ENCODE measurements at regions not wholly inside any gene's neighbourhood (a gene's known extent, or its start where the extent isn't known, plus 50 kb on each side); places are given as distances from the start of the nearest gene placed in this dataset.
"Not testable (repeated sequence)": the region's sequence is repeated elsewhere in the genome, so short reads cannot be mapped to it uniquely, and the experiment has no call there.

- no TSS peak for BruUV-seq (replicated peaks)
- ChIA-PET CTCF (no interaction called here), POLR2A (no interaction called here)
- H3K4me1 ChIP-seq (ENCODE audit: control insufficient read depth, extremely low read depth, insufficient read depth, low read length) = no peaks in the 10 kb centered on the region
- H3K9ac ChIP-seq (replicated peaks; ENCODE audit: extremely low read depth, insufficient read depth, low read length) = no peak overlapping the region
- DNase-seq (ENCODE audit: low read depth, low spot score) (no peak), FAIRE-seq (no peak)
- no peaks in the 10 kb centered on the region for H3K9me1 ChIP-seq (replicated peaks; ENCODE audit: control insufficient read depth, extremely low read depth, insufficient read depth, low read length)
- no peaks in the 10 kb centered on the region for H3K9me3 ChIP-seq (replicated peaks; ENCODE audit: control insufficient read depth, insufficient read depth, low read length)
- H3K27ac ChIP-seq (ENCODE audit: insufficient read depth, low read depth, low read length) = no peak overlapping the region
- no peak overlapping the region for H2AFZ ChIP-seq (ENCODE audit: low read depth, low read length)
- dilution Hi-C loops (cut with MboI; ENCODE audit: extremely low pct_ligation_motif_present, low sequenced_read_pairs) = no loop called here
- no peaks in the 10 kb centered on the region for H3K36me3 ChIP-seq (ENCODE audit: control insufficient read depth in 2 of 2, extremely low read depth in 1 of 2, insufficient read depth in 2 of 2, low read length in 2 of 2)
- H4K20me1 ChIP-seq (replicated peaks; ENCODE audit: control insufficient read depth, extremely low read depth, insufficient read depth, low read length) = no peaks in the 10 kb centered on the region
- TF ChIP-seq MAX (IDR thresholded peaks at IDR 0.05; ENCODE audit: insufficient read depth, insufficient read length) (no peak), EZH2 (IDR thresholded peaks at IDR 0.05; ENCODE audit: borderline replicate concordance, low read depth, low read length, severe bottlenecking) (no peak), FOS (IDR thresholded peaks at IDR 0.05; ENCODE audit: borderline replicate concordance, insufficient read depth, low read length) (no peak), POLR2AphosphoS5 (IDR thresholded peaks at IDR 0.05; ENCODE audit: insufficient read depth, low read depth, low read length) (no peak), MYC (IDR thresholded peaks at IDR 0.05; ENCODE audit: low read depth, low read length) (no peak), JUN (IDR thresholded peaks at IDR 0.05; ENCODE audit: borderline replicate concordance, insufficient read depth, insufficient read length, low read depth) (no peak), POLR2A (IDR thresholded peaks at IDR 0.05; ENCODE audit: low read depth, low read length) (no peak), GATA2 (IDR thresholded peaks at IDR 0.05; ENCODE audit: insufficient read depth, insufficient read length, low read depth, low read length) (no peak)
- H3K79me2 ChIP-seq (ENCODE audit: control insufficient read depth, insufficient read depth, low read length) = no peaks in the 10 kb centered on the region
- H3K4me3 ChIP-seq (replicated peaks in 1 of 3; ENCODE audit: insufficient read depth in 1 of 3, low read depth in 1 of 3, low read length in 3 of 3) = no peak overlapping the region
- H3K4me2 ChIP-seq (ENCODE audit: insufficient read depth, low read length) = no peak overlapping the region
- intact Hi-C loops (cut with micrococcal nuclease) = no loop called here
- no peaks in the 10 kb centered on the region for H3K27me3 ChIP-seq (ENCODE audit: control insufficient read depth in 2 of 2, insufficient read depth in 2 of 2, low read length in 2 of 2)
Observed at GRCh38 chr10:16156681-16157080, 280.1 kb upstream of the PTER start.

DNA sequence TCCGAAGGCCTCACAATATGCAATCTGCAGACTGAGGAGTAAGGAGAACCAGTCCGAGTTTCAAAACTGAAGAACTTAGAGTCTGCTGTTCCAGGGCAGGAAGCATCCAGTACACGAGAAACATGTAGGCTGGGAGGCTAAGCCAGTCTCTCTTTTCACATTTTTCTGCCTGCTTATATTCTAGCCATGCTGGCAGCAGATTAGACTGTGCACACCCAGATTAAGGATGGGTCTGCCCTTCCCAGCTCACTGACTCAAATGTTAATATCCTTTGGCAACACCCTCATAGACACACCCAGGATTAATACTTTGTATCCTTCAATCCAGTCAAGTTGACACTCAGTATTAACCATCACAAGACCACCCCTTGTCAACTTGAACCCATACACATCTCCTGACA lies 271.7 kb upstream of the PTER start:
- H2AFZ ChIP-seq (ENCODE audit: low read depth, low read length); H3K27ac ChIP-seq (ENCODE audit: insufficient read depth, low read depth, low read length); intact Hi-C loops (cut with micrococcal nuclease); H3K9ac ChIP-seq (replicated peaks; ENCODE audit: extremely low read depth, insufficient read depth, low read length); H3K4me1 ChIP-seq (ENCODE audit: control insufficient read depth, extremely low read depth, insufficient read depth, low read length); H3K9me3 ChIP-seq (replicated peaks; ENCODE audit: control insufficient read depth, insufficient read depth, low read length); CTCF ChIA-PET; H4K20me1 ChIP-seq (replicated peaks; ENCODE audit: control insufficient read depth, extremely low read depth, insufficient read depth, low read length); H3K27me3 ChIP-seq (ENCODE audit: control insufficient read depth in 2 of 2, insufficient read depth in 2 of 2, low read length in 2 of 2); H3K4me2 ChIP-seq (ENCODE audit: insufficient read depth, low read length); H3K9me1 ChIP-seq (replicated peaks; ENCODE audit: control insufficient read depth, extremely low read depth, insufficient read depth, low read length); H3K4me3 ChIP-seq (replicated peaks in 1 of 3; ENCODE audit: insufficient read depth in 1 of 3, low read depth in 1 of 3, low read length in 3 of 3); H3K36me3 ChIP-seq (ENCODE audit: control insufficient read depth in 2 of 2, extremely low read depth in 1 of 2, insufficient read depth in 2 of 2, low read length in 2 of 2); DNase-seq (ENCODE audit: low read depth, low spot score); POLR2A ChIA-PET; dilution Hi-C loops (cut with MboI; ENCODE audit: extremely low pct_ligation_motif_present, low sequenced_read_pairs); H3K79me2 ChIP-seq (ENCODE audit: control insufficient read depth, insufficient read depth, low read length); BruUV-seq (replicated peaks): not testable (repeated sequence)
- FAIRE-seq = peak; percentile 15

Measured in endothelial cell of umbilical vein (primary cell).